ENCODE measurements at regions not wholly inside any gene's neighbourhood (a gene's known extent, or its start where the extent isn't known, plus 50 kb on each side); places are given as distances from the start of the nearest gene placed in this dataset.

- no peak overlapping the region for H3K27ac Mint-ChIP-seq
Observed at GRCh38 chr5:34587355-34588241, 68.5 kb upstream of the RAI14 start.

GRCh38 chr5:34589832-34590231 lies 66.3 kb upstream of the RAI14 start:
- no peak overlapping the region for H3K4me3 Mint-ChIP-seq
- H3K9me3 Mint-ChIP-seq, result no peaks in the 10 kb centered on the region
- H3K27me3 Mint-ChIP-seq (ENCODE audit: low read depth), result no peaks in the 10 kb centered on the region
- DNase-seq (ENCODE audit: low spot score), result no peak
- peaks cover 6% of the 10 kb centered on the region for H3K4me1 Mint-ChIP-seq (ENCODE audit: low read depth)
- H3K27ac Mint-ChIP-seq, result no peak overlapping the region
- no peaks in the 10 kb centered on the region for H3K36me3 Mint-ChIP-seq (ENCODE audit: low read depth)

More at GRCh38 chr5:34587355-34588241, 68.5 kb upstream of the RAI14 start:
- H3K36me3 Mint-ChIP-seq (ENCODE audit: low read depth), result no peaks in the 10 kb centered on the region
- peaks cover 8% of the 10 kb centered on the region for H3K4me1 Mint-ChIP-seq (ENCODE audit: low read depth)
- H3K4me3 Mint-ChIP-seq, result no peak overlapping the region
- DNase-seq (ENCODE audit: low spot score), result no peak
- no peaks in the 10 kb centered on the region for H3K27me3 Mint-ChIP-seq (ENCODE audit: low read depth)
- H3K9me3 Mint-ChIP-seq, result no peaks in the 10 kb centered on the region

- Mint-ChIP-seq H3K36me3 (ENCODE audit: low read depth) (no peaks in the 10 kb centered on the region), H3K27ac (no peak overlapping the region), H3K27me3 (ENCODE audit: low read depth) (no peaks in the 10 kb centered on the region), H3K9me3 (no peaks in the 10 kb centered on the region), H3K4me3 (no peak overlapping the region), H3K4me1 (ENCODE audit: low read depth) (peaks cover 4% of the 10 kb centered on the region)
- DNase-seq (ENCODE audit: low spot score), result no peak
Observed at GRCh38 chr5:34591723-34592122, 64.4 kb upstream of the RAI14 start.

- no peak for DNase-seq (ENCODE audit: low spot score)
- Mint-ChIP-seq H3K36me3 (ENCODE audit: low read depth) (no peaks in the 10 kb centered on the region), H3K9me3 (no peaks in the 10 kb centered on the region), H3K4me3 (no peak overlapping the region), H3K27ac (no peak overlapping the region), H3K4me1 (ENCODE audit: low read depth) (no peaks in the 10 kb centered on the region), H3K27me3 (ENCODE audit: low read depth) (peaks cover 3% of the 10 kb centered on the region)
Observed at GRCh38 chr5:34597034-34598027, 58.8 kb upstream of the RAI14 start.

DNA sequence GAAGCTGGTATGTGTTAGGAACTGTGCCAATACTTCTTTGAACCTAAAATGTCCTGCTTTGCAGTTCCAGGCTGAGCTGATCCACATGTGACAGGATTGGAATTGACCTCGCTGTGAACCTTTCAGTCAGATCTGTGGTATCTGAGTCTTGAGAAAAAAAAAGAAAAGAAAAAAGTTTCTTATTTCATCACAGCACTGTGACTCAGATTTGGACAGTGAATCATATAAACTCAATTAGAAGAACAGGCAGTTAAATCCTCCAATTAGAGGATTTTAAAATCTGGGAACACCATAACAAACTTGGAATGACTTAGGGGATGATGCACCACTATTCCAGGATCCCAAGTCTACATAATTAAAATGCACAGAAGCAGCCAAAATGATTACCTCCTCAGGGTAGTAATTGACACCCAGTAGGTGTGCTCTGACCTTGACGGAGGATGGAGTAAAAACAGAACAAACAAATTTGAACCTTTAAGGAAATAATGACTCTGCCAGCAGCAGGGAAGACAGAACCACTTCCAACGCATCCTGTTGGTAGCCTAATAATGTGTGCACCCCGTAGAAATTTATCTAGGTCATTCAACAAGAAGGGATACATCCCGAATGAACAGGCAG lies 57.8 kb upstream of the RAI14 start:
- Mint-ChIP-seq H3K36me3 (ENCODE audit: low read depth) (no peaks in the 10 kb centered on the region), H3K27me3 (ENCODE audit: low read depth) (peaks cover 3% of the 10 kb centered on the region), H3K27ac (no peak overlapping the region), H3K9me3 (no peaks in the 10 kb centered on the region), H3K4me3 (no peak overlapping the region), H3K4me1 (ENCODE audit: low read depth) (no peaks in the 10 kb centered on the region)
- no peak for DNase-seq (ENCODE audit: low spot score)

- no peaks in the 10 kb centered on the region for H3K4me1 Mint-ChIP-seq (ENCODE audit: low read depth)
- peaks cover 3% of the 10 kb centered on the region for H3K27me3 Mint-ChIP-seq (ENCODE audit: low read depth)
- H3K36me3 Mint-ChIP-seq (ENCODE audit: low read depth), result no peaks in the 10 kb centered on the region
- DNase-seq (ENCODE audit: low spot score), result no peak
- H3K4me3 Mint-ChIP-seq, result no peak overlapping the region
- no peaks in the 10 kb centered on the region for H3K9me3 Mint-ChIP-seq
- no peak overlapping the region for H3K27ac Mint-ChIP-seq
Observed at GRCh38 chr5:34599471-34600117, 56.5 kb upstream of the RAI14 start.

GRCh38 chr5:34600118-34600493 lies 56.0 kb upstream of the RAI14 start:
- Mint-ChIP-seq H3K27ac (no peak overlapping the region), H3K4me1 (ENCODE audit: low read depth) (no peaks in the 10 kb centered on the region), H3K4me3 (no peak overlapping the region), H3K9me3 (no peaks in the 10 kb centered on the region), H3K27me3 (ENCODE audit: low read depth) (peaks cover 3% of the 10 kb centered on the region), H3K36me3 (ENCODE audit: low read depth) (no peaks in the 10 kb centered on the region)
- no peak for DNase-seq (ENCODE audit: low spot score)

DNA sequence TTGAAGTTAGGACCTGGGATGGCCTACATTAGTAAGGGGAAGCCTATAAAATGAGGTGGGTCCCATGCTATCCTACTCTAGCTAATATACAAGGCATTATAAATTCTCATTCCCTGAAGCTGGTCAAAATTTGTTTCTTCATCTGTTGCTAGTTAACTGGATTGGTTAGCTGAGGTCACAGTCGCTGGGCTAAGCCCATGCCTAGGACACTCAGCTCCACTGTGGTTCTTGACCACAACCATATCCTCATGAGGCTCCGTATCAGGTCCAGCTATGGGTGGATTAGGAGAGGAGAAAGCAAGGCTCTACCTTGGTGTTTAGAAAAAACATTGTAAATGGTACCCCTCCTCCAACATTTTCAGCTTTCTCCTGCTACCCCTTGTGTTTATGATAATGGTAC lies 52.8 kb upstream of the RAI14 start:
- Mint-ChIP-seq H3K4me1 (ENCODE audit: low read depth) (no peaks in the 10 kb centered on the region), H3K27me3 (ENCODE audit: low read depth) (peaks cover 4% of the 10 kb centered on the region), H3K36me3 (ENCODE audit: low read depth) (no peaks in the 10 kb centered on the region), H3K9me3 (no peaks in the 10 kb centered on the region), H3K27ac (no peak overlapping the region), H3K4me3 (no peak overlapping the region)
- DNase-seq (ENCODE audit: low spot score), result no peak

- no peak for DNase-seq (ENCODE audit: low spot score)
- Mint-ChIP-seq H3K9me3 (no peaks in the 10 kb centered on the region), H3K27ac (no peak overlapping the region), H3K27me3 (ENCODE audit: low read depth) (peaks cover 6% of the 10 kb centered on the region), H3K36me3 (ENCODE audit: low read depth) (no peaks in the 10 kb centered on the region), H3K4me3 (no peak overlapping the region), H3K4me1 (ENCODE audit: low read depth) (no peaks in the 10 kb centered on the region)
Observed at GRCh38 chr5:34604119-34604675, 51.9 kb upstream of the RAI14 start.

DNA sequence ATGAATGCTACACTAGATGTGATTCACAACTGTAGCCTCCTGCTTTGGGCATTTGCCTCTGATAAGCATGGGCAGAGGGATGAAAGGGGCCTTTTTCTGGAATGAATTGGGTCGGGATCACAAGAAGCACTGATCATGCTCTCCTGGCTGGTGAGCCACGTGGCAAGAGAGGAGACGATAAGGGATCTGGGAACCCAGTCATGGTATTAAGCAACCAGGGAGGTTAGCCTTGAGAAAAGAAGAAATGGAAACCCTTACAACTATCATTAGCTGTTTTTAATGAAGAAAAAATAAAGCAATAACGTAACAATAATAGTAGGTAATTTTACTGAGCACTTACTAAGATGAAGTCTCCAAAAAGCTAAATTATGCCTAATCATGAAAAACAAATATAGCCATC lies 50.0 kb upstream of the RAI14 start:
- DNase-seq (ENCODE audit: low spot score), result no peak
- Mint-ChIP-seq H3K4me3 (no peak overlapping the region), H3K27me3 (ENCODE audit: low read depth) (peaks cover 6% of the 10 kb centered on the region), H3K4me1 (ENCODE audit: low read depth) (no peaks in the 10 kb centered on the region), H3K27ac (no peak overlapping the region), H3K36me3 (ENCODE audit: low read depth) (no peaks in the 10 kb centered on the region), H3K9me3 (no peaks in the 10 kb centered on the region)

All from T-helper 2 cell treated with Interferon-gamma antibody and Interleukin-4, amounts not matched to agents 5 μg/mL and 100 μg/mL, for 36 hours (primary cell).